Heart right ventricle (tissue), 16 donors: ENCODE measurements at regions not wholly inside any gene's neighbourhood (a gene's known extent, or its start where the extent isn't known, plus 50 kb on each side); places are given as distances from the start of the nearest gene placed in this dataset.
"Not testable (repeated sequence)": the region's sequence is repeated elsewhere in the genome, so short reads cannot be mapped to it uniquely, and the experiment has no call there.

Experiments
- ATAC-seq, 8 donors: fragments of 200-7000 bp; cut with Tn5 transposase; one replicate each; pipeline ENCODE4 v1.9.1; 2020; ENCODE audit warnings: mild to moderate bottlenecking in 8 of 8, moderate library complexity in 8 of 8, moderate number of reproducible peaks in 1 of 8
- DNase-seq, 2 donors: peaks; one replicate each; pipeline ENCODE4 v3.0.0-alpha.2; 2020
- H3K27ac ChIP-seq, 10 donors: fragments of 200-600 bp; sonication (generic) in 2 of 10; one replicate each; pipeline versions ENCODE4 v1.5.0 to v1.8.0; 2020 to 2022; ENCODE audit warnings: mild to moderate bottlenecking in 3 of 10
- H3K27me3 ChIP-seq, 7 donors: fragments of 200-600 bp; one replicate each; pipeline ENCODE4 v1.8.0; 2021 to 2022; ENCODE audit warnings: mild to moderate bottlenecking in 2 of 7
- H3K36me3 ChIP-seq, 9 donors: fragments of 200-600 bp; sonication (generic) in 1 of 9; one replicate each; pipeline versions ENCODE4 v1.5.0 to v1.8.0; 2020 to 2022; ENCODE audit warnings: mild to moderate bottlenecking in 2 of 9
- H3K4me1 ChIP-seq, 9 donors: fragments of 200-600 bp; sonication (generic) in 1 of 9; one replicate each; pipeline versions ENCODE4 v1.5.0 to v1.8.0; 2020 to 2022; ENCODE audit warnings: mild to moderate bottlenecking in 4 of 9
- H3K4me3 ChIP-seq, 10 donors: fragments of 200-600 bp; sonication (generic) in 2 of 10; one replicate each; pipeline versions ENCODE4 v1.5.0 to v1.8.0; 2020 to 2022; ENCODE audit warnings: mild to moderate bottlenecking in 7 of 10, moderate library complexity in 2 of 10
- H3K9me3 ChIP-seq, 11 donors: fragments of 200-600 bp in 10 of 11; sonication (generic) in 2 of 11; one replicate each; pipeline versions ENCODE4 v1.5.0 to v1.8.0; 2013 to 2022; ENCODE audit warnings: mild to moderate bottlenecking in 2 of 11, control low read depth in 1 of 11, moderate library complexity in 1 of 11
- WGBS, 2 donors: extraction: QIAGEN DNeasy Blood & Tissue Kit; methylation state at CpG; one replicate each; pipeline ENCODE4 v1.1.7; 2013; ENCODE audit warnings: inconsistent platforms in 1 of 2; 5-methylcytosine and 5-hydroxymethylcytosine counted together
- intact Hi-C, 10 donors: fragments of 100-400 bp; cut with DNase I; formaldehyde crosslinking; loops; one replicate each; pipeline versions ENCODE4 v1.11.1 to v1.14.2; 2022
- TF ChIP-seq, protein P1 (sequence below), 9 donors: fragments of 200-600 bp; sonication (generic) in 2 of 9; IDR thresholded peaks; one replicate each; pipeline versions ENCODE4 v1.5.0 to v1.8.0; 2021 to 2022; ENCODE audit warnings: antibody characterized with exemption in 9 of 9, mild to moderate bottlenecking in 5 of 9, moderate library complexity in 1 of 9
- donor health status: Arrhythmogenic right ventricular cardiomyopathy.
- donor health status: ischemic (EF 13 %, LVEDD 7.1; RV severe dilation, severe dysfunction).
- donor health status: healthy with polysubstance abuse.
- donor health status: DM: no; HTN: yes; CAD: no.
- donor health status: DM: no; HTN: no; CAD: no.
- donor health status: ischemic (EF 25% LVEDD 6.9; RV normal size, moderate dysfunction).
- donor health status: ischemic (EF 25% LVEDD 5.7; RV mildly dilated, moderate dysfunction).
- donor health status: healthy.
- donor health status: DM: yes; HTN: yes; CAD: no.
- donor health status: Ischemic cardiomyopathy.
- donor health status: ischemic (EF 35%, LVEDD 5.7; RV mildly dilated, moderate dysfunction).
- donor health status: nonischemic (EF 11% LVEDD 7.7; RV severe dilation, severe dysfunction).
- donor health status: DM: yes; HTN: yes; CAD: no.
- donor health status: PGD.
- donor health status: ischemic (EF 29% LVEDD 5.4; RV normal size, mild dysfunction).
- donor health status: nonischemic (EF 23%, LVEDD 6.1; RV moderate dilation, normal function).

DNA sequence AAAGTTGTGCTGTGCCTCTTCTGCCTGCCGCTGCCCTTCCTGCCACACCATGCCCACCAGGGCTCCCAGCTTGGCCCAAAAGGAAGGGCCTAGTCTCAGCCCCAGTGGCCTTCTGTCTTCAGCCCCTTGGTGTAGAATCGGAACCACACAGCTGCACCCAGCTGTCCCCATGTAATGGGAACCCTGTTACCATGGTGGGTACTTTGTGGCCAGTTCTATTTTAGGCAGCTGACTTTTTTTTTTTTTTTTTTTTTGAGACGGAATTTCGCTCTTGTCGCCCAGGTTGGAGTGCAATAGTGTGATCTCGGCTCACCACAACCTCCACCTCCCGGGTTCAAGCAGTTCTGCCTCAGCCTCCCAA is 163.3 kb upstream of the GSE1 start:
- H3K4me1 ChIP-seq = peaks cover 0 to 12% (median 3%) of the 10 kb centered on the region in 9 donors
- peaks cover 0 to 22% (median 0%) of the 10 kb centered on the region in 7 donors for H3K27me3 ChIP-seq
- DNase-seq (no peak), ATAC-seq (no peak)
- H3K27ac ChIP-seq = no peak overlapping the region
- no peaks in the 10 kb centered on the region for H3K9me3 ChIP-seq
- TF ChIP-seq, protein P1, sequence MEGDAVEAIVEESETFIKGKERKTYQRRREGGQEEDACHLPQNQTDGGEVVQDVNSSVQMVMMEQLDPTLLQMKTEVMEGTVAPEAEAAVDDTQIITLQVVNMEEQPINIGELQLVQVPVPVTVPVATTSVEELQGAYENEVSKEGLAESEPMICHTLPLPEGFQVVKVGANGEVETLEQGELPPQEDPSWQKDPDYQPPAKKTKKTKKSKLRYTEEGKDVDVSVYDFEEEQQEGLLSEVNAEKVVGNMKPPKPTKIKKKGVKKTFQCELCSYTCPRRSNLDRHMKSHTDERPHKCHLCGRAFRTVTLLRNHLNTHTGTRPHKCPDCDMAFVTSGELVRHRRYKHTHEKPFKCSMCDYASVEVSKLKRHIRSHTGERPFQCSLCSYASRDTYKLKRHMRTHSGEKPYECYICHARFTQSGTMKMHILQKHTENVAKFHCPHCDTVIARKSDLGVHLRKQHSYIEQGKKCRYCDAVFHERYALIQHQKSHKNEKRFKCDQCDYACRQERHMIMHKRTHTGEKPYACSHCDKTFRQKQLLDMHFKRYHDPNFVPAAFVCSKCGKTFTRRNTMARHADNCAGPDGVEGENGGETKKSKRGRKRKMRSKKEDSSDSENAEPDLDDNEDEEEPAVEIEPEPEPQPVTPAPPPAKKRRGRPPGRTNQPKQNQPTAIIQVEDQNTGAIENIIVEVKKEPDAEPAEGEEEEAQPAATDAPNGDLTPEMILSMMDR (IDR thresholded peaks at IDR 0.05) = no peak
- H3K36me3 ChIP-seq = no peaks in the 10 kb centered on the region
- 69 to 73% methylated on average over 4 to 6 of the region's 7 CpGs for WGBS, 2 donors
- no peak overlapping the region for H3K4me3 ChIP-seq
- intact Hi-C loops = no loop called here

DNA sequence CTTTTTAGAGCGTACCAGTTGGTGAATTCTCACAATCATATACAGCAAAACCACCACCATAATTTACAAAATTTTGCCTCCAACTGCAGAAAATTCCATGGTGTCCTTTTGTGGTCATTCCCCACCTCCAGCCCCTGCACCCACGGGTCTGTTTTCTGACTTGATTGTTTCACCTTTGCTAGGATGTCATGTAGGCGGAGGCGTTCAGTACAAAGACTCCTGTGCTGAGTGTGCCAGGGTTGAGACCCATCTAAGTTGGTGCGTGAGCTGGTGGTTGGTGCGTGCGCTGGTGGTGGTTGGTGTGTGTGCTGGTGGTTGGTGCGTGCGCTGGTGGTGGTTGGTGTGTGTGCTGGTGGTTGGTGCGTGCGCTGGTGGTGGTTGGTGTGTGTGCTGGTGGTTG is 162.0 kb upstream of the GSE1 start:
- H3K36me3 ChIP-seq, intact Hi-C loops, H3K9me3 ChIP-seq, DNase-seq, H3K27ac ChIP-seq, ATAC-seq, H3K4me3 ChIP-seq: not testable (repeated sequence)
- 85 to 99% methylated on average over 7 to 9 of the region's 11 CpGs for WGBS, 2 donors
- Histone ChIP-seq H3K27me3 (peaks cover 0 to 22% (median 0%) of the 10 kb centered on the region in 7 donors), H3K4me1 (peaks cover 0 to 12% (median 3%) of the 10 kb centered on the region in 9 donors)

DNA sequence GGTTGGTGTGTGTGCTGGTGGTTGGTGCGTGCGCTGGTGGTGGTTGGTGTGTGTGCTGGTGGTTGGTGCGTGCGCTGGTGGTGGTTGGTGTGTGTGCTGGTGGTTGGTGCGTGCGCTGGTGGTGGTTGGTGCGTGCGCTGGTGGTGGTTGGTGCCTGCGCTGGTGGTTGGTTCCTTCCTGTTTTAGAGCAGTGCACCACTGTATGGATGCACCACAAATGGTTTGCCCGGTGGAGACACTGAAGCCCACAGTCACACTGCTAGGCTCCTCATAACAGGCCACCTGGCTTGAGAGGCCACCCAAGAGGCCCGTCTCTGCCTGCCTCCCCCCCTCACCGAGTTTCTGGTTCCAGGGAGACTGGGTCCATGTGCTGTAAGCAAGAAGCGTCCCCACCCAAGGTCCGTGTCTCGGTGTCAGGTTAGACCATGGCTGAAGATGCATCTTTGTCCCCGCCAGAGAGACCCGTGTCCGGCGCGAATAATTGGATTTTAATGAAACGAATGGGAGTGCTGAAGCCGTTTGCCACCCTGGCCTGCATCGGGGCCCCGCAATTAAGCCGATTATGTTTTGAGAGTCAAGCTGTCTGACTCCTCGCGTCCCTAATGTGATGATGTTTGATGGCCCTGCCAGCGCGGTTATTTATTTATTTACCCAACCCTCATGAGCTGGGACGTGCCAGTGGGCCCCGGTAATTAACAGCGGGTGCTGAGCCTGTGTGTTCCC is 161.3 kb upstream of the GSE1 start:
- Histone ChIP-seq H3K27me3 (peaks cover 0 to 22% (median 0%) of the 10 kb centered on the region in 7 donors), H3K4me1 (peaks cover 0 to 12% (median under 1%) of the 10 kb centered on the region in 9 donors), H3K4me3 (no peak overlapping the region), H3K9me3 (no peaks in the 10 kb centered on the region), H3K36me3 (no peaks in the 10 kb centered on the region), H3K27ac (no peak overlapping the region)
- WGBS, 2 donors = 93 to 97% methylated on average over 23 to 30 of the region's 32 CpGs
- intact Hi-C loops = no loop called here
- DNase-seq (no peak), ATAC-seq (no peak)
- TF ChIP-seq, protein P1 (IDR thresholded peaks at IDR 0.05) = no peak

DNA sequence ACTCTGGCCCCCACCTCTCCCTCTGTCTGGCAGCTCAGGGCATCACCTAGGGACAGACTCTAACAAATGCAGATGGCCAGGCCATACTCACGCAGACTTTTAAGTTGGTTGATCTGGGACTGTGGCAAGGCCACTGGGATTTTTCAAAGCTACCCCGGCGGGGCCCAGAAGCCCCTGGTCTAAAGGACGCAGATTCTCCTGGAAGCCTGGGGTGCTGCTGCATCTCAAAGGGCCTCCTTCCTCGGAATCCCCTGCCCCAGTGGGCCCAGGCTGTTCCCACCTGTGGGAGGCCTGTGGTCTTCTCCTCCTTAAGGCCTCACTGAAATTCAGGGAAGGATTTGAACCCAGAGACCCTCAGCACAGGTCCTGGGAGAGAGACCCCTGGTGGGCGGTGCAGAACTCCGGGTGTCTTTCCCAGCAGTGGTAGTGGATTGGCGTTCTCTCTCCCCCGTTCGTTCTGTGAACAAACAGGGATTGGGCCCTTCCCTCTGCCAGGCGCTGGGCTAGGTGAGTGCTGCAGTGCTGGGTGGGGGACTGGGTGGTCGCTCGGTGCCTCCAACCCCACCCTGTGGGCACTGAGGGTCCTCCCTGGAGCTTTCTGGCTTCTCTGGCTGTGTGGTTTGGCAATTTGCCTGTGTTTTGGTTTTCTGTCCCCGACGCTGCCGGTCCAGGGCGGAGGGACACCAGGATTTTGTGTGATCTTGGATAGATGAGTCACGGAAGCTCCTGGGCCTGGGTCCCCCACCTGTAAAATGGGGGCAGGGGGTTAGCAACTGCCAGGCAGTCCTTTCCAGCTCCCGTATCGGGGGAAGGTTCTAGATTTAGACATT is 160.5 kb upstream of the GSE1 start:
- Histone ChIP-seq H3K4me3 (no peak overlapping the region), H3K9me3 (no peaks in the 10 kb centered on the region), H3K36me3 (no peaks in the 10 kb centered on the region), H3K27ac (no peak overlapping the region), H3K4me1 (peaks cover 0 to 12% (median 0%) of the 10 kb centered on the region in 9 donors), H3K27me3 (peaks cover 0 to 22% (median 0%) of the 10 kb centered on the region in 7 donors)
- TF ChIP-seq, protein P1 (IDR thresholded peaks at IDR 0.05) = no peak
- intact Hi-C loops = no loop called here
- DNase-seq (no peak), ATAC-seq (no peak)
- 86 to 88% methylated on average over 20 of the region's 20 CpGs for WGBS, 2 donors
